Naive thymus-derived CD8-positive, alpha-beta T cell (primary cell): ENCODE measurements at regions not wholly inside any gene's neighbourhood (a gene's known extent, or its start where the extent isn't known, plus 50 kb on each side); places are given as distances from the start of the nearest gene placed in this dataset.
"Not testable (repeated sequence)": the region's sequence is repeated elsewhere in the genome, so short reads cannot be mapped to it uniquely, and the experiment has no call there.

Source experiments
- ATAC-seq, 2 donors: fragments of 150-1000 bp; cut with Tn5 transposase in 1 of 2; sonication (Bioruptor Pico), chemical (Tn5 transposase) in 1 of 2; 1 replicate in 1 of 2; 2 replicates in 1 of 2; pipeline ENCODE4 v1.10.0; 2021; ENCODE audit warnings: mild to moderate bottlenecking in 2 of 2, moderate library complexity in 2 of 2
- POLR2A ChIA-PET: fragments of 350-600 bp; sonication (Branson Sonifier 250); formaldehyde crosslinking; loops from one replicate; lab custom pipeline; 2021; ENCODE audit warnings: antibody characterized with exemption; lab: Charles Lee
- DNase-seq, 10 donors: peaks; one replicate each; pipeline versions ENCODE4 v3.0.0 to v3.0.0-alpha.2; 2020 to 2022
- H3K27ac Mint-ChIP-seq, 10 donors: one replicate each; pipeline ENCODE4 v1.8.0; 2020 to 2022; ENCODE audit warnings: mild to moderate bottlenecking in 10 of 10, mixed read lengths in 10 of 10, moderate library complexity in 4 of 10, inconsistent platforms in 1 of 10
- H3K27me3 Mint-ChIP-seq, 5 donors: one replicate each; pipeline ENCODE4 v1.8.0; 2021 to 2022; ENCODE audit warnings: mixed read lengths in 5 of 5
- H3K36me3 Mint-ChIP-seq, 3 donors: one replicate each; pipeline ENCODE4 v1.8.0; 2020 to 2022; ENCODE audit warnings: mixed read lengths in 3 of 3, mild to moderate bottlenecking in 2 of 3, inconsistent platforms in 1 of 3
- H3K4me1 Mint-ChIP-seq, 4 donors: one replicate each; pipeline ENCODE4 v1.8.0; 2021 to 2022; ENCODE audit warnings: mixed read lengths in 4 of 4
- H3K4me3 Mint-ChIP-seq, 10 donors: one replicate each; pipeline ENCODE4 v1.8.0; 2020 to 2022; ENCODE audit warnings: mild to moderate bottlenecking in 10 of 10, mixed read lengths in 10 of 10, moderate library complexity in 6 of 10, inconsistent platforms in 1 of 10
- H3K9me3 Mint-ChIP-seq, 9 donors: one replicate each; pipeline ENCODE4 v1.8.0; 2020 to 2022; ENCODE audit warnings: mixed read lengths in 9 of 9, mild to moderate bottlenecking in 3 of 9, inconsistent platforms in 1 of 9, moderate library complexity in 1 of 9

GRCh38 chr4:38383646-38384121 lies 280.3 kb upstream of the KLF3 start:
- no peaks in the 10 kb centered on the region for H3K27me3 Mint-ChIP-seq
- peaks cover 8 to 32% (median 17%) of the 10 kb centered on the region in 4 donors for H3K4me1 Mint-ChIP-seq
- ATAC-seq (no peak), DNase-seq (no peak)
- no peak overlapping the region for H3K27ac Mint-ChIP-seq
- POLR2A ChIA-PET, result no interaction called here
- no peak overlapping the region for H3K4me3 Mint-ChIP-seq
- H3K9me3 Mint-ChIP-seq, result peaks cover 0 to under 1% (median 0%) of the 10 kb centered on the region in 9 donors
- H3K36me3 Mint-ChIP-seq, result no peaks in the 10 kb centered on the region

- Mint-ChIP-seq H3K36me3 (peaks cover 0 to 7% (median 6%) of the 10 kb centered on the region in 3 donors), H3K27me3 (no peaks in the 10 kb centered on the region), H3K9me3 (peaks cover 0 to 13% (median 8%) of the 10 kb centered on the region in 9 donors), H3K27ac (peak overlapping the region in 5 of 10 donors; percentile 47 to 72 (median 66)), H3K4me3 (peak overlapping the region in 6 of 10 donors; percentile 2 to 55 (median 30)), H3K4me1 (peaks cover 8 to 32% (median 17%) of the 10 kb centered on the region in 4 donors)
- ATAC-seq, result peak; percentile 68 to 74
- POLR2A ChIA-PET, result interaction anchor here (0.6 to 1.1 kb wide), 3 partner anchors 13 to 290 kb away, joined by 3 read pairs; no protein-coding TSS in a partner anchor
- peak in 3 of 10 donors; percentile 5 to 24 (median 15) for DNase-seq
These were observed 278.6 kb upstream of the KLF3 start for GRCh38 chr4:38385093-38386004.

GRCh38 chr4:38386005-38386551 lies 277.9 kb upstream of the KLF3 start:
- no peaks in the 10 kb centered on the region for H3K27me3 Mint-ChIP-seq
- H3K9me3 Mint-ChIP-seq, result peaks cover 0 to 19% (median 12%) of the 10 kb centered on the region in 9 donors
- peak overlapping the region in 6 of 10 donors; percentile 2 to 44 (median 30) for H3K4me3 Mint-ChIP-seq
- peaks cover 8 to 32% (median 17%) of the 10 kb centered on the region in 4 donors for H3K4me1 Mint-ChIP-seq
- ATAC-seq (no peak), DNase-seq (no peak)
- POLR2A ChIA-PET, result interaction anchor here (0.9 to 1.9 kb wide), 2 partner anchors 10 to 289 kb away, joined by 3 to 4 read pairs; no protein-coding TSS in a partner anchor
- H3K36me3 Mint-ChIP-seq, result peaks cover 0 to 12% (median 9%) of the 10 kb centered on the region in 3 donors
- H3K27ac Mint-ChIP-seq, result peak overlapping the region in 5 of 10 donors; percentile 1 to 66 (median 56)

GRCh38 chr4:38386654-38387188 lies 277.3 kb upstream of the KLF3 start:
- ATAC-seq (no peak), DNase-seq (no peak)
- peaks cover 0 to 16% (median 13%) of the 10 kb centered on the region in 3 donors for H3K36me3 Mint-ChIP-seq
- POLR2A ChIA-PET, result interaction anchor here (0.7 to 1.9 kb wide), 2 partner anchors 10 kb away, joined by 3 to 4 read pairs; no protein-coding TSS in a partner anchor
- peak overlapping the region in 4 of 10 donors; percentile 37 to 56 (median 46) for H3K27ac Mint-ChIP-seq
- peaks cover 11 to 32% (median 17%) of the 10 kb centered on the region in 4 donors for H3K4me1 Mint-ChIP-seq
- H3K27me3 Mint-ChIP-seq, result no peaks in the 10 kb centered on the region
- peaks cover 2 to 25% (median 15%) of the 10 kb centered on the region in 9 donors for H3K9me3 Mint-ChIP-seq
- H3K4me3 Mint-ChIP-seq, result no peak overlapping the region

GRCh38 chr4:38387348-38387747 lies 276.7 kb upstream of the KLF3 start:
- Mint-ChIP-seq H3K27me3 (no peaks in the 10 kb centered on the region), H3K27ac (peak overlapping the region in 2 of 10 donors; percentile 13 to 53), H3K4me1 (peaks cover 13 to 32% (median 17%) of the 10 kb centered on the region in 4 donors), H3K4me3 (no peak overlapping the region), H3K36me3 (peaks cover 0 to 23% (median 17%) of the 10 kb centered on the region in 3 donors), H3K9me3 (peaks cover 3 to 31% (median 21%) of the 10 kb centered on the region in 9 donors)
- DNase-seq (no peak), ATAC-seq (no peak)
- POLR2A ChIA-PET, result interaction anchor here (0.7 to 1.9 kb wide), 2 partner anchors 9 to 11 kb away, joined by 3 to 4 read pairs; no protein-coding TSS in a partner anchor

GRCh38 chr4:38387819-38388218 lies 276.2 kb upstream of the KLF3 start:
- peaks cover 12 to 32% (median 17%) of the 10 kb centered on the region in 4 donors for H3K4me1 Mint-ChIP-seq
- DNase-seq, result no peak
- peaks cover 0 to 23% (median 17%) of the 10 kb centered on the region in 3 donors for H3K36me3 Mint-ChIP-seq
- H3K27ac Mint-ChIP-seq, result no peak overlapping the region
- no peak overlapping the region for H3K4me3 Mint-ChIP-seq
- peaks cover 3 to 32% (median 23%) of the 10 kb centered on the region in 9 donors for H3K9me3 Mint-ChIP-seq
- POLR2A ChIA-PET, result interaction anchor here (1.9 kb wide), 1 partner anchor 9 kb away, joined by 4 read pairs; no protein-coding TSS in a partner anchor
- no peak for ATAC-seq
- H3K27me3 Mint-ChIP-seq, result no peaks in the 10 kb centered on the region

GRCh38 chr4:38388907-38389306 lies 275.1 kb upstream of the KLF3 start:
- POLR2A ChIA-PET, result interaction anchor here (0.8 kb wide), 1 partner anchor 59 kb away, joined by 3 read pairs; no protein-coding TSS in a partner anchor
- H3K4me3 Mint-ChIP-seq, H3K27me3 Mint-ChIP-seq, H3K27ac Mint-ChIP-seq, DNase-seq, ATAC-seq: not testable (repeated sequence)
- H3K9me3 Mint-ChIP-seq, result peaks cover 3 to 35% (median 27%) of the 10 kb centered on the region in 9 donors
- peaks cover 0 to 23% (median 17%) of the 10 kb centered on the region in 3 donors for H3K36me3 Mint-ChIP-seq
- H3K4me1 Mint-ChIP-seq, result peaks cover 11 to 29% (median 17%) of the 10 kb centered on the region in 4 donors

- no peak overlapping the region for H3K4me3 Mint-ChIP-seq
- H3K27me3 Mint-ChIP-seq, result no peaks in the 10 kb centered on the region
- peak overlapping the region in 1 of 10 donors; percentile 30 for H3K27ac Mint-ChIP-seq
- peaks cover 5 to 14% (median 6%) of the 10 kb centered on the region in 4 donors for H3K4me1 Mint-ChIP-seq
- POLR2A ChIA-PET, result no interaction called here
- peaks cover 0 to 23% (median 17%) of the 10 kb centered on the region in 3 donors for H3K36me3 Mint-ChIP-seq
- ATAC-seq (no peak), DNase-seq (no peak)
- H3K9me3 Mint-ChIP-seq, result peaks cover 3 to 37% (median 27%) of the 10 kb centered on the region in 9 donors
These were observed 272.9 kb upstream of the KLF3 start for GRCh38 chr4:38390969-38391545.

- POLR2A ChIA-PET, result no interaction called here
- H3K4me3 Mint-ChIP-seq, result no peak overlapping the region
These were observed 271.7 kb upstream of the KLF3 start for GRCh38 chr4:38392223-38392855.

GRCh38 chr4:38396091-38396490 lies 267.9 kb upstream of the KLF3 start:
- POLR2A ChIA-PET, result interaction anchor here (1.0 to 1.8 kb wide), 2 partner anchors 9 to 67 kb away, joined by 4 to 6 read pairs; no protein-coding TSS in a partner anchor
- peaks cover 0 to 12% (median 8%) of the 10 kb centered on the region in 3 donors for H3K36me3 Mint-ChIP-seq
- peaks cover 3 to 27% (median 13%) of the 10 kb centered on the region in 9 donors for H3K9me3 Mint-ChIP-seq
- H3K27me3 Mint-ChIP-seq, result no peaks in the 10 kb centered on the region
- DNase-seq (no peak), ATAC-seq (no peak)
- peaks cover 0 to 5% (median 0%) of the 10 kb centered on the region in 4 donors for H3K4me1 Mint-ChIP-seq
- H3K4me3 Mint-ChIP-seq, result no peak overlapping the region
- H3K27ac Mint-ChIP-seq, result peak overlapping the region in 1 of 10 donors; percentile 3

More at GRCh38 chr4:38392223-38392855, 271.7 kb upstream of the KLF3 start:
- Mint-ChIP-seq H3K27ac (no peak overlapping the region), H3K4me1 (peaks cover 0 to 5% (median 2%) of the 10 kb centered on the region in 4 donors), H3K9me3 (peaks cover 3 to 37% (median 27%) of the 10 kb centered on the region in 9 donors), H3K27me3 (no peaks in the 10 kb centered on the region), H3K36me3 (peaks cover 0 to 23% (median 17%) of the 10 kb centered on the region in 3 donors)
- DNase-seq (no peak), ATAC-seq (no peak)
